ENCODE measurements at regions not wholly inside any gene's neighbourhood (a gene's known extent, or its start where the extent isn't known, plus 50 kb on each side); places are given as distances from the start of the nearest gene placed in this dataset.

DNA sequence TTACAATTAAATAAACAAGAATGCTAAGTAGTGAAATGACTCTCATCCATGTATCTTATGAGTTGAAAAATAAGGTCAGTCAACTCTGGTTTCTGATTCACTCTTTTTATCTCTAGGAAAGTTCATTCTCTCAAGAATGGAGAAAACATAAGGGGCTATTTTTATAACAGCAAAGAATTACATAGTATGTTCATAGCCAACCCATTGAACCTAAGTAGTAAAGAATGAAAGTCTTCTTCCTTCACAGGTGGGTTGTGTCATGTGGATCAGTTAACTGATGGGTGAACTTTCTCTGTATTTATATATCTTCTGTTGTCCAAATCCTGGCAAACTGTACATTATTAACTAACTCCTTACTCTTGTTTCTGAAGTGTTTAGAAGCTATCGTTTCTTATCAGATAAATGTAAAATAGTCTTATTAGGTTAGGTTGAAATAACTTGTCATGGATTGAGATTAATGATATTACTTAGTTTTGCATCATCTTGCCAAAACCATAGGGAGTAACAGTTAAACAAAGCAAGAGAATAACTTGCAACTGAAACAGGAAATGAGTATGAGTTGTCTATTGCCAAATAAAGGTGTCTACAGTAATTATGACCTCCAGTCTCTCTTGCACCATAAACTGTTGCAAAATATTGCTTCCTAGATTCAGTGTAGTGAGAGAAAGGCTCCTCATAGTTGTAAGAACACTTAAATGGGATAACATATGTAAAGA lies 86.8 kb downstream of the ANKRD7 start:
- FAIRE-seq: peak; percentile 7
- DNase-seq (ENCODE audit: low read depth in 1 of 2, low spot score in 1 of 2): peak in 1 of 2 experiments; percentile 11
- WGBS (ENCODE audit: missing lambda C conversion rate): 3% methylated on average over 1 of the region's 1 CpG

DNA sequence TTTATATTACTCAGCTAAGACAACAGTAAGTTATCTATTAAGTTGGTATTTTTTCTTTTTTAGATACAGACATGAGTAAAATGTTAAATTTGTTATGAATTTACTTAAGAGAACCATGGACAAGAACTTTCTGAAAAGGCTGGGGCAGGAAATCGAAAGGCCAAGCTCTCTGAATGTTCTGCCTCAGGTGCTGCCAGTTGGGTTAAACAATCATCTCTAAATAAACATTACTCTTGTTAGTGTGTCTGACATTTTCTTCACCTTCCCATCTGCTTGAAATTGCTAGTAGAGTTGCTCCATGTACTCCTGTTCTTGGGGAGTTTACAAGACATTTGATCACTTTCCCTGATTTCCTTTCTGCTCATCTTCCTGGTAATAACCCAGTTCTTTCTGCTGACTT lies 87.5 kb downstream of the ANKRD7 start:
- peak in 1 of 2 experiments; percentile 4 for DNase-seq (ENCODE audit: low read depth in 1 of 2, low spot score in 1 of 2)
- no peak for ATAC-seq
- no peak for TF ChIP-seq JUNB (IDR thresholded peaks at IDR 0.05)
- TF ChIP-seq, protein P1, sequence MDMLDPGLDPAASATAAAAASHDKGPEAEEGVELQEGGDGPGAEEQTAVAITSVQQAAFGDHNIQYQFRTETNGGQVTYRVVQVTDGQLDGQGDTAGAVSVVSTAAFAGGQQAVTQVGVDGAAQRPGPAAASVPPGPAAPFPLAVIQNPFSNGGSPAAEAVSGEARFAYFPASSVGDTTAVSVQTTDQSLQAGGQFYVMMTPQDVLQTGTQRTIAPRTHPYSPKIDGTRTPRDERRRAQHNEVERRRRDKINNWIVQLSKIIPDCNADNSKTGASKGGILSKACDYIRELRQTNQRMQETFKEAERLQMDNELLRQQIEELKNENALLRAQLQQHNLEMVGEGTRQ (IDR thresholded peaks at IDR 0.05): no peak
- no peak for TF ChIP-seq CBX2 (IDR thresholded peaks at IDR 0.05; ENCODE audit: borderline replicate concordance, low read depth)
- TF ChIP-seq KDM1A (IDR thresholded peaks at IDR 0.05; ENCODE audit: low read depth): no peak
- TF ChIP-seq, protein P2, sequence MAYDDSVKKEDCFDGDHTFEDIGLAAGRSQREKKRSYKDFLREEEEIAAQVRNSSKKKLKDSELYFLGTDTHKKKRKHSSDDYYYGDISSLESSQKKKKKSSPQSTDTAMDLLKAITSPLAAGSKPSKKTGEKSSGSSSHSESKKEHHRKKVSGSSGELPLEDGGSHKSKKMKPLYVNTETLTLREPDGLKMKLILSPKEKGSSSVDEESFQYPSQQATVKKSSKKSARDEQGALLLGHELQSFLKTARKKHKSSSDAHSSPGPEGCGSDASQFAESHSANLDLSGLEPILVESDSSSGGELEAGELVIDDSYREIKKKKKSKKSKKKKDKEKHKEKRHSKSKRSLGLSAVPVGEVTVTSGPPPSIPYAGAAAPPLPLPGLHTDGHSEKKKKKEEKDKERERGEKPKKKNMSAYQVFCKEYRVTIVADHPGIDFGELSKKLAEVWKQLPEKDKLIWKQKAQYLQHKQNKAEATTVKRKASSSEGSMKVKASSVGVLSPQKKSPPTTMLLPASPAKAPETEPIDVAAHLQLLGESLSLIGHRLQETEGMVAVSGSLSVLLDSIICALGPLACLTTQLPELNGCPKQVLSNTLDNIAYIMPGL (CRISPR knock-in tag; IDR thresholded peaks at IDR 0.05; ENCODE audit: borderline replicate concordance): no peak
- TF ChIP-seq FOSL2 (IDR thresholded peaks at IDR 0.05): no peak
- no peak for TF ChIP-seq FOSL2 (CRISPR knock-in tag; IDR thresholded peaks at IDR 0.05)
- TF ChIP-seq, protein P3, sequence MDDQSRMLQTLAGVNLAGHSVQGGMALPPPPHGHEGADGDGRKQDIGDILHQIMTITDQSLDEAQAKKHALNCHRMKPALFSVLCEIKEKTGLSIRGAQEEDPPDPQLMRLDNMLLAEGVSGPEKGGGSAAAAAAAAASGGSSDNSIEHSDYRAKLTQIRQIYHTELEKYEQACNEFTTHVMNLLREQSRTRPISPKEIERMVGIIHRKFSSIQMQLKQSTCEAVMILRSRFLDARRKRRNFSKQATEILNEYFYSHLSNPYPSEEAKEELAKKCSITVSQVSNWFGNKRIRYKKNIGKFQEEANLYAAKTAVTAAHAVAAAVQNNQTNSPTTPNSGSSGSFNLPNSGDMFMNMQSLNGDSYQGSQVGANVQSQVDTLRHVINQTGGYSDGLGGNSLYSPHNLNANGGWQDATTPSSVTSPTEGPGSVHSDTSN (IDR thresholded peaks at IDR 0.05): no peak
- TF ChIP-seq, protein P4, sequence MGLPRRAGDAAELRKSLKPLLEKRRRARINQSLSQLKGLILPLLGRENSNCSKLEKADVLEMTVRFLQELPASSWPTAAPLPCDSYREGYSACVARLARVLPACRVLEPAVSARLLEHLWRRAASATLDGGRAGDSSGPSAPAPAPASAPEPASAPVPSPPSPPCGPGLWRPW (IDR thresholded peaks at IDR 0.05): no peak
- TF ChIP-seq NR3C1 (IDR thresholded peaks at IDR 0.05): no peak
- no peak for TF ChIP-seq ZFP36 (IDR thresholded peaks at IDR 0.05; ENCODE audit: borderline replicate concordance, partially characterized antibody)
- TF ChIP-seq NFE2L2 (conservative IDR thresholded peaks at IDR 0.05; ENCODE audit: low read length): no peak
- no peak for TF ChIP-seq BHLHE40 (IDR thresholded peaks at IDR 0.05; ENCODE audit: low read depth, low read length)
- TF ChIP-seq, protein P5, sequence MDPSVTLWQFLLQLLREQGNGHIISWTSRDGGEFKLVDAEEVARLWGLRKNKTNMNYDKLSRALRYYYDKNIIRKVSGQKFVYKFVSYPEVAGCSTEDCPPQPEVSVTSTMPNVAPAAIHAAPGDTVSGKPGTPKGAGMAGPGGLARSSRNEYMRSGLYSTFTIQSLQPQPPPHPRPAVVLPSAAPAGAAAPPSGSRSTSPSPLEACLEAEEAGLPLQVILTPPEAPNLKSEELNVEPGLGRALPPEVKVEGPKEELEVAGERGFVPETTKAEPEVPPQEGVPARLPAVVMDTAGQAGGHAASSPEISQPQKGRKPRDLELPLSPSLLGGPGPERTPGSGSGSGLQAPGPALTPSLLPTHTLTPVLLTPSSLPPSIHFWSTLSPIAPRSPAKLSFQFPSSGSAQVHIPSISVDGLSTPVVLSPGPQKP (IDR thresholded peaks at IDR 0.05; ENCODE audit: low read depth, low read length): no peak
- no peak for TF ChIP-seq RARB (CRISPR knock-in tag; IDR thresholded peaks at IDR 0.05)
- TF ChIP-seq CEBPB (IDR thresholded peaks at IDR 0.05): no peak
- TF ChIP-seq TP53 (CRISPR knock-in tag; IDR thresholded peaks at IDR 0.05): no peak
- TF ChIP-seq, protein P6, sequence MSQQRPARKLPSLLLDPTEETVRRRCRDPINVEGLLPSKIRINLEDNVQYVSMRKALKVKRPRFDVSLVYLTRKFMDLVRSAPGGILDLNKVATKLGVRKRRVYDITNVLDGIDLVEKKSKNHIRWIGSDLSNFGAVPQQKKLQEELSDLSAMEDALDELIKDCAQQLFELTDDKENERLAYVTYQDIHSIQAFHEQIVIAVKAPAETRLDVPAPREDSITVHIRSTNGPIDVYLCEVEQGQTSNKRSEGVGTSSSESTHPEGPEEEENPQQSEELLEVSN (IDR thresholded peaks at IDR 0.05; ENCODE audit: borderline replicate concordance, low read depth): no peak
- no peak for TF ChIP-seq HEYL (CRISPR knock-in tag; IDR thresholded peaks at IDR 0.05)
- no peaks in the 10 kb centered on the region for H3K4me1 ChIP-seq
- H3K4me2 ChIP-seq: peak overlapping the region; percentile 27; the same call in 2 of the 3 replicates
- POLR2A ChIA-PET: no interaction called here
- no peak overlapping the region for H3K27ac ChIP-seq
- H3K9me3 ChIP-seq: no peaks in the 10 kb centered on the region
- no peak for FAIRE-seq
- no peak overlapping the region for H3K4me3 ChIP-seq
- 2% methylated on average over 1 of the region's 1 CpG for WGBS (ENCODE audit: missing lambda C conversion rate)
- CTCF ChIA-PET: no interaction called here

More for the DNA sequence above, 86.8 kb downstream of the ANKRD7 start:
- ATAC-seq: no peak
- no peaks in the 10 kb centered on the region for H3K4me1 ChIP-seq
- no peak for TF ChIP-seq ZSCAN20 (CRISPR knock-in tag; IDR thresholded peaks at IDR 0.05)
- TF ChIP-seq FOXS1 (CRISPR knock-in tag; IDR thresholded peaks at IDR 0.05): no peak
- no peak for TF ChIP-seq KDM1A (IDR thresholded peaks at IDR 0.05; ENCODE audit: low read depth)
- TF ChIP-seq, protein P4 (IDR thresholded peaks at IDR 0.05): peak; percentile 35; the same call in 1 of the 2 replicates
- peak in 1 of 2 experiments; percentile 55; a peak in 1 of 4 replicates for TF ChIP-seq CEBPB (IDR thresholded peaks at IDR 0.05)
- no peak for TF ChIP-seq ZC3H11A (IDR thresholded peaks at IDR 0.05)
- ChIA-PET POLR2A (no interaction called here), CTCF (no interaction called here)
- no peaks in the 10 kb centered on the region for H3K9me3 ChIP-seq
- no peak overlapping the region for H3K27ac ChIP-seq
- H3K4me3 ChIP-seq: no peak overlapping the region
- peak overlapping the region; percentile 27; the same call in 2 of the 3 replicates for H3K4me2 ChIP-seq
